ENCODE measurements at regions not wholly inside any gene's neighbourhood (a gene's known extent, or its start where the extent isn't known, plus 50 kb on each side); places are given as distances from the start of the nearest gene placed in this dataset.

DNA sequence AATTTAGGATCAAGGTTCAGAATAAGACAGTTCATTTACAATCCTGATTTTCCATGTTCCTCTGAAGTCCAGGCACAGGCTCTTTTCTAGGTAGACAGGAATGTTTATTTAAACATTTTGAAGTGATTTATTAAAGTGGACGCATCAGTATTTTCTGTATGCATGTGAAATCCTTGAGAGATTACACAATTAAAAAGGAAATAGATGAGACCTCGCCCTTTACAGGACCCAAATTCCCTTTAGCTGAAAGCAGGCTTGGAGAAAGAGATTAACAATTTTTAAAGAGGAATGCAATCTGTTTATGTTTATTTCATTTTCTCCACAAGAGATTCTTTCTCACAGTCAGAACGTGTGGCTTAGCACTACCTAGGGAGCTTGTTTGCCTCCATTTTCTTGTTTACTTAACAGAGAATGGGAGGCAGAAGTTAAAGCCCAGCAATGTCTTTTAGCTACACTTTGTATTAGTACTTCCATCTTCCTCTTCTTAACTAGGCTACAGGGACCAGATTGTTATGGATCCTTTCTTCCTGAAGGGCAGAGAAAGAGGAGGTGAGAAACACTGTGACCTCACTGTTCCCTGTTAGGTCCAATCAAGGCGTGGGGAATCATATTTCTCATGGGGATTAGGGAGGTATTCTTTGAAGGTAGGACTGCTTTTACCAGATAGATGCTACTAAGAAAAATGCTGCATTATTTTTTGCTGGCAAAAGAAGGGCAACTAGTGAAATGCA is 416.0 kb downstream of the SH3GL2 start:
- Histone ChIP-seq H3K4me3 (ENCODE audit: low read length) (no peak overlapping the region), H3K4me1 (ENCODE audit: low read length) (no peaks in the 10 kb centered on the region), H2AFZ (ENCODE audit: low read length) (no peak overlapping the region), H3F3A (ENCODE audit: insufficient read depth, low read length) (no peaks in the 10 kb centered on the region), H3K9ac (ENCODE audit: low read length) (no peak overlapping the region), H3K36me3 (replicated peaks; ENCODE audit: insufficient read depth, low read length) (no peaks in the 10 kb centered on the region), H3K9me2 (replicated peaks; ENCODE audit: insufficient read depth, low read length) (no peaks in the 10 kb centered on the region), H3K27ac (ENCODE audit: low read length) (no peak overlapping the region), H3K27me3 (replicated peaks; ENCODE audit: insufficient read depth, low read length) (no peaks in the 10 kb centered on the region), H3K4me2 (ENCODE audit: low read depth, low read length) (no peak overlapping the region), H3K79me2 (ENCODE audit: low read length) (no peaks in the 10 kb centered on the region), H3K9me3 (replicated peaks; ENCODE audit: insufficient read depth, low read length) (no peaks in the 10 kb centered on the region), H4K20me1 (ENCODE audit: insufficient read depth, low read length) (no peaks in the 10 kb centered on the region)
- no peak for TF ChIP-seq EZH2phosphoT487 (IDR thresholded peaks at IDR 0.05; ENCODE audit: low read length)
- TF ChIP-seq EZH2 (optimal IDR thresholded peaks at IDR 0.05; ENCODE audit: low read depth, low read length) = no peak
- TF ChIP-seq, protein P1, sequence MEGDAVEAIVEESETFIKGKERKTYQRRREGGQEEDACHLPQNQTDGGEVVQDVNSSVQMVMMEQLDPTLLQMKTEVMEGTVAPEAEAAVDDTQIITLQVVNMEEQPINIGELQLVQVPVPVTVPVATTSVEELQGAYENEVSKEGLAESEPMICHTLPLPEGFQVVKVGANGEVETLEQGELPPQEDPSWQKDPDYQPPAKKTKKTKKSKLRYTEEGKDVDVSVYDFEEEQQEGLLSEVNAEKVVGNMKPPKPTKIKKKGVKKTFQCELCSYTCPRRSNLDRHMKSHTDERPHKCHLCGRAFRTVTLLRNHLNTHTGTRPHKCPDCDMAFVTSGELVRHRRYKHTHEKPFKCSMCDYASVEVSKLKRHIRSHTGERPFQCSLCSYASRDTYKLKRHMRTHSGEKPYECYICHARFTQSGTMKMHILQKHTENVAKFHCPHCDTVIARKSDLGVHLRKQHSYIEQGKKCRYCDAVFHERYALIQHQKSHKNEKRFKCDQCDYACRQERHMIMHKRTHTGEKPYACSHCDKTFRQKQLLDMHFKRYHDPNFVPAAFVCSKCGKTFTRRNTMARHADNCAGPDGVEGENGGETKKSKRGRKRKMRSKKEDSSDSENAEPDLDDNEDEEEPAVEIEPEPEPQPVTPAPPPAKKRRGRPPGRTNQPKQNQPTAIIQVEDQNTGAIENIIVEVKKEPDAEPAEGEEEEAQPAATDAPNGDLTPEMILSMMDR (IDR thresholded peaks at IDR 0.05; ENCODE audit: low read length) = no peak
- DNase-seq = no peak

DNA sequence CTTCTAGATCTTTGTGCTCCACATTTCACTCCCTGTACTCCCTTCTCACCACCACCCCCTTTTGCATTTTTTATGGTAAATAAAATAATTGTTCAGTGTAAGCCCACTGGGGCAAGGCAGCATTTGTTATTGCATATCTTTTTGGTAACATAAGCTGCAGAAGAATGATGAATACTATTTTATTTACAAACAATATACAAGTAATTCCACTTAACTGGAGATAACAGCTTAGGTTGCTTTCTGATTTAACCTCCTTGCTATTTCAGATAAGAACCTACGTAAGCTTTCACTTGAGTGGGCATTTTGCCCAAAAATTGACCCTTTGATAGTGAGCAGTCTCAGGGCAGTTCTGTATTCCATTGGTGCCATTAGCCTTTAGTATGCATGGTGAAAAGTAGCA is 417.9 kb downstream of the SH3GL2 start:
- no peaks in the 10 kb centered on the region for H4K20me1 ChIP-seq (ENCODE audit: insufficient read depth, low read length)
- H3K79me2 ChIP-seq (ENCODE audit: low read length) = no peaks in the 10 kb centered on the region
- H3K4me3 ChIP-seq (ENCODE audit: low read length) = no peak overlapping the region
- no peak for DNase-seq
- H3K27ac ChIP-seq (ENCODE audit: low read length) = no peak overlapping the region
- H3K4me1 ChIP-seq (ENCODE audit: low read length) = no peaks in the 10 kb centered on the region
- H3K27me3 ChIP-seq (replicated peaks; ENCODE audit: insufficient read depth, low read length) = no peaks in the 10 kb centered on the region
- H3K36me3 ChIP-seq (replicated peaks; ENCODE audit: insufficient read depth, low read length) = no peaks in the 10 kb centered on the region
- no peak overlapping the region for H3K4me2 ChIP-seq (ENCODE audit: low read depth, low read length)
- TF ChIP-seq EZH2phosphoT487 (IDR thresholded peaks at IDR 0.05; ENCODE audit: low read length) = no peak
- H3K9ac ChIP-seq (ENCODE audit: low read length) = no peak overlapping the region
- no peaks in the 10 kb centered on the region for H3K9me3 ChIP-seq (replicated peaks; ENCODE audit: insufficient read depth, low read length)
- H3F3A ChIP-seq (ENCODE audit: insufficient read depth, low read length) = no peaks in the 10 kb centered on the region
- no peak overlapping the region for H2AFZ ChIP-seq (ENCODE audit: low read length)
- H3K9me2 ChIP-seq (replicated peaks; ENCODE audit: insufficient read depth, low read length) = no peaks in the 10 kb centered on the region

DNA sequence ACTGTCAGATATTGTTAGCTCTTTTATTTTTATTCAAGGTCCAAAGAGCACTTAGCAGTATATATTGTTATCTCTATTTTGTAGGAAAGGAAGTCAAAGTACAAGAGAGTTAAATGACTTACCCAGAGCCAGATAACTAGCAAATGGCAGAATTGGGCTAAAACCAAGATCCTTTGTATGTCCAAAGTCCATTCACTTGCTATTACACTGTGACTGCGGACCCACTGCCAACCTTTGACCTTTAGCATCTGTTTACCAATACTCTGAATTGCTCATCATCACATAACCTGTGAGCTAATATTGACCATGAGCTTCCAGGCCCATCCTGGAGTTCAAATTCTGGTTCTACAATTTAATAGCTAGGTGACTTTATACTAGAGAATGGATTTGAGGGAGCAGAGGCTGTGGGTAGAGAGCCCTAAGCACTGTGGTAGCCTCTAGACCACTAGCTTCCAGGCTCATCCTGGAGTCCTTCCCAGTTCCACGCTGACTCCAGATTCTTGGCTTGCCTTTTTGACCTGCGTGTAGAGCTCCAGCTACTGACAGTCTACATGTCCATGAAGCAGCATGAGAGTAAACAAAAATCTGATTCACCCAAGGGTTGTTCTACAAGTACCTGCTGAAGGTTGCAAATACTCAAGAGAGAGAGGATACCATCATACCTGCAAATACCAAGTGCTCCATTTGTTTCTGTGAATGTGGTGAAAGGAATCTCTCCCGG is 424.0 kb downstream of the SH3GL2 start:
- Histone ChIP-seq H3K4me2 (ENCODE audit: low read depth, low read length) (no peak overlapping the region), H3K9me2 (replicated peaks; ENCODE audit: insufficient read depth, low read length) (no peaks in the 10 kb centered on the region), H2AFZ (ENCODE audit: low read length) (no peak overlapping the region), H3K4me1 (ENCODE audit: low read length) (no peaks in the 10 kb centered on the region), H3K9ac (ENCODE audit: low read length) (no peak overlapping the region), H3K27ac (ENCODE audit: low read length) (no peak overlapping the region), H3K36me3 (replicated peaks; ENCODE audit: insufficient read depth, low read length) (no peaks in the 10 kb centered on the region), H3K79me2 (ENCODE audit: low read length) (no peaks in the 10 kb centered on the region), H3F3A (ENCODE audit: insufficient read depth, low read length) (no peaks in the 10 kb centered on the region), H4K20me1 (ENCODE audit: insufficient read depth, low read length) (no peaks in the 10 kb centered on the region), H3K9me3 (replicated peaks; ENCODE audit: insufficient read depth, low read length) (no peaks in the 10 kb centered on the region), H3K4me3 (ENCODE audit: low read length) (no peak overlapping the region), H3K27me3 (replicated peaks; ENCODE audit: insufficient read depth, low read length) (no peaks in the 10 kb centered on the region)
- TF ChIP-seq, protein P1 (IDR thresholded peaks at IDR 0.05; ENCODE audit: low read length) = no peak
- no peak for TF ChIP-seq EZH2 (optimal IDR thresholded peaks at IDR 0.05; ENCODE audit: low read depth, low read length)
- no peak for TF ChIP-seq EZH2phosphoT487 (IDR thresholded peaks at IDR 0.05; ENCODE audit: low read length)
- no peak for DNase-seq

DNA sequence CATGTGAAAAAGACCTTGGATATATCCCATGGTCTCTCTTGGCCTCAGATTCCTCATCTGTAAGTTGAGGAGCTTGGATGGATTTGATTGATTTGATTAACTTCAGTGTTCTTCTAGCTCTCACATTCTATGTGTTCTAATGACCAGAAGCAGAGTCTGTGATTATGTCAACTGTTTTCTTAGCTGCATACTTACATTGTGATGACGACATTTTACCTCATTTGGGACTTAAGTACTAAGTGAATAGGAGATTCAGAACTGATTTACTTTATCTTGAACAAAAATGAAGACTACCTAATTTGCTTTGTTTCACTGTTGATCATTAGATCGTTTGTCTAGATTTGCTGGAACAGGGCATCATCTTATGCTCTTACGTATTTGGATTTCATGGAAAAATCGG is 427.7 kb downstream of the SH3GL2 start:
- H3K36me3 ChIP-seq (replicated peaks; ENCODE audit: insufficient read depth, low read length) = no peaks in the 10 kb centered on the region
- no peaks in the 10 kb centered on the region for H3F3A ChIP-seq (ENCODE audit: insufficient read depth, low read length)
- H3K4me1 ChIP-seq (ENCODE audit: low read length) = no peaks in the 10 kb centered on the region
- no peak overlapping the region for H3K27ac ChIP-seq (ENCODE audit: low read length)
- no peaks in the 10 kb centered on the region for H3K27me3 ChIP-seq (replicated peaks; ENCODE audit: insufficient read depth, low read length)
- DNase-seq = no peak
- no peaks in the 10 kb centered on the region for H3K9me2 ChIP-seq (replicated peaks; ENCODE audit: insufficient read depth, low read length)
- H3K79me2 ChIP-seq (ENCODE audit: low read length) = no peaks in the 10 kb centered on the region
- H2AFZ ChIP-seq (ENCODE audit: low read length) = no peak overlapping the region
- TF ChIP-seq EZH2 (optimal IDR thresholded peaks at IDR 0.05; ENCODE audit: low read depth, low read length) = no peak
- no peak for TF ChIP-seq EZH2phosphoT487 (IDR thresholded peaks at IDR 0.05; ENCODE audit: low read length)
- TF ChIP-seq, protein P1 (IDR thresholded peaks at IDR 0.05; ENCODE audit: low read length) = no peak
- no peak overlapping the region for H3K4me2 ChIP-seq (ENCODE audit: low read depth, low read length)
- H3K9ac ChIP-seq (ENCODE audit: low read length) = no peak overlapping the region
- no peaks in the 10 kb centered on the region for H4K20me1 ChIP-seq (ENCODE audit: insufficient read depth, low read length)
- no peaks in the 10 kb centered on the region for H3K9me3 ChIP-seq (replicated peaks; ENCODE audit: insufficient read depth, low read length)
- no peak overlapping the region for H3K4me3 ChIP-seq (ENCODE audit: low read length)

Data from MM.1S (cell line).